WI38 (cell line): ENCODE measurements at regions not wholly inside any gene's neighbourhood (a gene's known extent, or its start where the extent isn't known, plus 50 kb on each side); places are given as distances from the start of the nearest gene placed in this dataset.

ENCODE experiments used
- H3K4me3 ChIP-seq: 2 replicates; pipeline ENCODE4 v1.5.1; 2011; ENCODE audit warnings: low read depth, mild to moderate bottlenecking, control low read depth, low read length
- TF ChIP-seq, protein P1 (sequence below): IDR thresholded peaks from 2 replicates; pipeline ENCODE4 v1.5.1; 2012; ENCODE audit warnings: low read depth, mild to moderate bottlenecking, control low read depth, low read length

DNA sequence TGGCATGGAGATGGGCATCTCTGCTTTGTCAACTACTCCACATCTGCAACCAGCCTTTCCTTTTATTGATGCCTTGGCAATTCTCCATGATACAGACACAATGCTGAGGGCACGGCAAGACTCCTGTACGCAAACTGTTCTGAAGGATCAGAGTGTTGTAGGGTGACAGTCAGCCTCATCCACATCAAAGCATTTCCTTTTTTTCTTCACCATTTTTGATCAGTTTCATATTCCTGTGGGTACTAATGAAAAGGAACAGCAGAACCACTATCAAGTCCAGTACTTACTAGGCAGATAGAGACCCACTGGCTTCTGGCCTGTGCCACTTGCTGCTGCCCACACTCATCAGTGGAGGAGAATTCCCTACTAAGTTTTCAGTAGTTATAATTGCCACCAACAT is 181.6 kb downstream of the PALM2AKAP2 start:
- TF ChIP-seq, protein P1, sequence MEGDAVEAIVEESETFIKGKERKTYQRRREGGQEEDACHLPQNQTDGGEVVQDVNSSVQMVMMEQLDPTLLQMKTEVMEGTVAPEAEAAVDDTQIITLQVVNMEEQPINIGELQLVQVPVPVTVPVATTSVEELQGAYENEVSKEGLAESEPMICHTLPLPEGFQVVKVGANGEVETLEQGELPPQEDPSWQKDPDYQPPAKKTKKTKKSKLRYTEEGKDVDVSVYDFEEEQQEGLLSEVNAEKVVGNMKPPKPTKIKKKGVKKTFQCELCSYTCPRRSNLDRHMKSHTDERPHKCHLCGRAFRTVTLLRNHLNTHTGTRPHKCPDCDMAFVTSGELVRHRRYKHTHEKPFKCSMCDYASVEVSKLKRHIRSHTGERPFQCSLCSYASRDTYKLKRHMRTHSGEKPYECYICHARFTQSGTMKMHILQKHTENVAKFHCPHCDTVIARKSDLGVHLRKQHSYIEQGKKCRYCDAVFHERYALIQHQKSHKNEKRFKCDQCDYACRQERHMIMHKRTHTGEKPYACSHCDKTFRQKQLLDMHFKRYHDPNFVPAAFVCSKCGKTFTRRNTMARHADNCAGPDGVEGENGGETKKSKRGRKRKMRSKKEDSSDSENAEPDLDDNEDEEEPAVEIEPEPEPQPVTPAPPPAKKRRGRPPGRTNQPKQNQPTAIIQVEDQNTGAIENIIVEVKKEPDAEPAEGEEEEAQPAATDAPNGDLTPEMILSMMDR = no peak
- H3K4me3 ChIP-seq = no peak overlapping the region

DNA sequence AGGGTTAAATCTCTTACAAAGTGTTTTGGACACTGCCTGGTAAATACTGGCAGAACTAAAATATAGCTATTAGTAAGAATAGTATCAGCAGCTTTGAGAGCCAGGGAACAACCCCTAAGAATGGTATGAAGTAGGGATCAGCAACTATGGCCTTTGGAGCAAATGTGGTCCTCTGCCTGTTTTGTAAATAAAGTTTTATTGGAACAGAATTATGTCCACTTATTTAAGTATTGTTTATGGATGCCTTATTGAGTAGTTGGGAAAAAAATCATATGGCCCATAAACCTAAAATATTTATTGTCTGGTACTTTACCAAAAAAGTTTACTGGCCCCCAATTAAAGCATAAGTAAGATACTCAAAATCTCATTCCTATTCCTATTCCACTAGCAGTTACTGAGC is 182.2 kb downstream of the PALM2AKAP2 start:
- no peak overlapping the region for H3K4me3 ChIP-seq

DNA sequence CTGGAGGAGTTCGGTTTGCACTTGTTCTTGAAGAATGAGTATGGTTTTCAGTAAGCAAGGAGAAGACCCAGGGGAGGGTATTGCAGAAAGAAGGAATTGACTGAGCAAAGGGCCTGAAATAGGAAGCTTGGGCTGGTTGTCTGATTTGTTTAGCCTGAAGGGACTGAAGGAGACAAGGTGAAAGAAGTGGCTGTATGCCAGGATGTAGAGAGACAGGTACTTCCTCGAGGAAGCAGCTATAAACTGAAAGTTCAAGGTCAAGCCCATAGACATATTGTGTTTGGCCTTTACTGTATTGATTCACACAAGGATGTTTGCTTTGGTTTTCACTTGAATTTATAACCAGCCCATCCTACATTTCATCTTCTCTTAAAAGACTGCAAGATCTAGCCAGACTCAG is 183.1 kb downstream of the PALM2AKAP2 start:
- TF ChIP-seq, protein P1 = no peak
- H3K4me3 ChIP-seq = no peak overlapping the region

More for the DNA sequence above, 182.2 kb downstream of the PALM2AKAP2 start:
- TF ChIP-seq, protein P1 = no peak

DNA sequence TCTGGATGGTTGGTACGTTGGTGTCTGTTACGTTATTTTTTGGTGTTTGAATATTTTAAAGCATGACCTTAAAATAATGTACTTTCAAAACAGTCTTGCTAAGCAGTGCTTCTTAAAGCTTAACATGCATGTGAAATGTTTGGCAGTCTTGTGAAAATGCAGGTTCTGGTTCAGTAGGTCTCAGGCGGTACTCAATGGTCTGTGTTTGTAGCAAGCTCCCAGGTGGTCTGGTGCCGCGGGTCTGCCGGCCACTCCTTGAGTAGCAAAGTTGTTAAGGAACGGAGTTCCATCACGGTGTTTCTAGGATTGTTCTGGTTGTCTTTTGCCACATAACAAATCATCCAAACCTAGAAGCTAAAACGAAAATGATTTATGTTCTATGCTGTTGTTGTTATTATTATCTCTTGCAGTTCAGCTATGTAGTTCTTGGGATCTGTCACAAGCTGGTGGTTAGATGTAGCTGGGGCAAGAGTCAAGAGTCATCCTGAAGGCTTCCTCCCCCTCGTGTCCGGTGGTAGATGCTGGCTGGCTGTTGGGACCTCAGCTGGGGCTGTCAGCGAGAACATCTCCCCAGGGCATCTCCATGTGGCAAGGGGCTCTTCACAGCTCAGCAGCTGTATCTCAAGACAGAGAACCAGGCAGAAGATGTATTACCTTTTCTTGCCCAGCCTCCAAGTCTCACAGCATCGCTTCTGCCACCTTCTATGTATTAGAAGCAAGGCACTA is 186.8 kb downstream of the PALM2AKAP2 start:
- TF ChIP-seq, protein P1 = no peak
- H3K4me3 ChIP-seq = no peak overlapping the region

DNA sequence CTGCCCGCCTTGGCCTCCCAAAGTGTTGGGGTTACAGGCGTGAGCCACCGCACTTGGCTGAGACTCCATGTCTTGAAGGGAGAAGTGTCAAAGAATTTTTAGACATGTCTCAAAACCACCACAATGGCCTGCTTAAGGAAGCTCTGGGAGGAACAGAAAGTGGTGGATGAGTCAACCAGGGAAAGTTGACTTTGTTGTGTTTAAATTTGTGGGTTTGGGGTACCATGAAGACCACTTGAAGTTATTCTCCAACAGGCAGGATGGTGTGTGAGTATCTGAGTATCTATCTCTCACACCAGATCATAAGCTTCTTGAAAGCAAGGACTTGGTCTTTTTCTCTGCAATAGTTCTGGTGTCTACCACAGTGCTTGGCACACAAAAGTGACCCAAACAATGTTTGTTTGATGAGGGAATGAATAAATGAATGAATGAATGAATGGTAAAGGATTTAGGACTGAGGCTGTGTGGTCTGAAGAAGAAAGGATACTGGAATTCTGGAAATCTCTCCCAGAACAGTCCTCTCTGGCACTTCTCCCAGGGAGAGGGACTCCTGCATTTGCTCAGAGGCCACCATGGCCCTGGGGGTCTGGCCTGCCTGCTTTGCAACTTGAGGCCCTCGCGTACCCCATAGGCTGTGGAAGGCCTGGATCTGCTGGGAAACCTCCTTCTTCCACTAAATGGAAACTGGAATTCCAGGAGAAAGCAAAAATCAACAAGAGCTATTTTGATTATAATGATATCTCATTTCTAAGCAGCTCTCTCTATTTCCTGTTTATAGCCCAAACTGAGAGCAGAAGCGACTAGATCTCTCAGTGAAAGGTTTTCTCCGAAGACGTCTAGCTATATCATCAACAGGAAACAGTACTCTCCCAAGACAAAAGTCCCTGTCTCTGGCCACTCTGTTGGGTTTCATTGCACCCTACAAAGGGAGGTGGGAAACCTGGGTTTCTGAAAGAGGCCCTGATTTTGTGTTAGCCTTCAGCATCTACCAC is 187.9 kb downstream of the PALM2AKAP2 start:
- no peak overlapping the region for H3K4me3 ChIP-seq
- TF ChIP-seq, protein P1 = no peak

DNA sequence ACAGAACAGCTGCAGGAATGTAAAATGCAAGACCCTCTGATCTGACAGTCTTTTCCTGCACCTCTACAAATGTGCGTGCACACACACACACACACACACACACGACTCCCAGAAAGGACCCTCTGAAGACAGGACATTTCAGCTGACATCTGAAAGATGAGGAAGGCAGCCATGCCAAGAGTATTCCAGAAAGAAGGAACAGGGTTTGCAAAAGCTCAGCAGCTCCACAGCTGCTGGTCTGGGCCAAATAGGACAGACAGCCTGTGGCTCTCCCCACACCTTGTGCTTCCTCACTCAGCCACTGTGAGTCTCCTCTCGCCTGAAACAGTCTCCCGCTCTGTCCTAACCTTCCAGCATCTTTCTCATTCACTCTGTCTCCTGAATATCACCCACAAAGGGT is 189.0 kb downstream of the PALM2AKAP2 start:
- TF ChIP-seq, protein P1 = no peak
- no peak overlapping the region for H3K4me3 ChIP-seq
